ENCODE measurements at regions not wholly inside any gene's neighbourhood (a gene's known extent, or its start where the extent isn't known, plus 50 kb on each side); places are given as distances from the start of the nearest gene placed in this dataset.

DNA sequence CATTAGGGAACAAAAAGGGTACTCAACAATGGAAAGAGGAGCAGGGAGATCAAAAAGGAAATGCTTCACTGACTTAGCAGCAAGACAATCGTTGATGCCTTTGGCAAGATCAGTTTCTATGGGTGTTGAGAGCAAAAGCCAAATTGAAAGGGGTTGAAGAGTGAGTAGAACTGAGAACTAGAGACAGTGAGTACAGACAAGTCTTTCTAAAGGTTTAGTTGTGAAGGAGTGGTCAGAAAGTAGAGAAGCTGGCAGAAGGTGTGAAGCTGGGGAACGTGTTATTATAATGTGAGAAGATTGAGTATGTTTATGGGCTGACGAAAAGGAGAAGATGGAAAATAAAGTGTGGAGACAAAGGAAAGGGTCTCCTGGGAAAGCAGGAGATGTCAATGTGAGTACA lies 221.2 kb upstream of the USP25 start:
- no peaks in the 10 kb centered on the region for H3K36me3 Mint-ChIP-seq (ENCODE audit: low read depth)
- POLR2A ChIA-PET: interaction anchor here (0.6 kb wide), 1 partner anchor 22 kb away, joined by 4 read pairs; no protein-coding TSS in a partner anchor
- no peak overlapping the region for H3K4me3 Mint-ChIP-seq
- DNase-seq: no peak
- H3K27ac Mint-ChIP-seq: no peak overlapping the region
- H3K9me3 Mint-ChIP-seq (ENCODE audit: low read depth): peaks cover 2% of the 10 kb centered on the region
- peaks cover 2% of the 10 kb centered on the region for H3K4me1 Mint-ChIP-seq
- intact Hi-C loops (cut with DNase I, micrococcal nuclease): no loop called here
- no peak for ATAC-seq
- CTCF ChIA-PET: interaction anchor here (0.6 kb wide), 1 partner anchor 271 kb away, joined by 3 read pairs; no protein-coding TSS in a partner anchor
- no peaks in the 10 kb centered on the region for H3K27me3 Mint-ChIP-seq

DNA sequence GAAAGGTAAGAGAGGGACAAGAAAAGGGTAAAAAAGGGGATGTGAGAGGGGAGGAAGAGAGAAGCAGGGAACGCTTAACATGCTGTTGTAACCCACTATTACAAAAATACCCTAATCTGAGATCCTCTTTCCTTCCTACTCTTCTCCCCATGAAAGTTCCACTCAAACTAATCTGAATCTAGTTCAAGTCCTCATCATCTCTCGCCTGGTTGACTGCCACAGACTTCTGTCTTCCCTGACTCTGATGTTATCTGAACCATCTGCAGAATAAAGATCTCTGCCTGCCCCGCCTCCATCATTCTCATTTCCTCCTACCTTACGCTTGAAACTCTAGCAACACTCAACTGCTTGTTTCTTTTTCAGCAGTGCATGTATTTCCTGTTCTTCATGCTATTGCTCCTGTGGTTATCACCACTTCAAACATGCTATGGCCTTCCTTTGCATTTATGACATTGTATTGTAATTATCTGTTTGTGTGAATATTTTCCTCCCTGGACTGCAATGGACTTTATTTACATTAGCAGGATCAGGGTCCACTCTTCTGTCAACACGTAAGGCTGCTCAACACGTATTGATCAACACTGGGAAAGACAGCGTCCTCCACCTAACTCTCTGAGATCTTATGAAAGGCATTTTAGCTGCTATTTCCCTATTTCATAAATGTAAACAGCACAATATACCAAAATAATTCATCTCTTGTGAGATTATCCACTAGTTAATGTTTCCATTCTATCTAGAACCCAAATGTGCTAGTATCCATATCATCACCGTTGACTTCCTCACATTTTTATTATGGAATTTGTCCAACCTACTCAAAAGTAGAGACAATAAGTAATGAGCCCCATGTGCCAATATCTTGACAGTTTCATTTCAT lies 215.5 kb upstream of the USP25 start:
- Mint-ChIP-seq H3K27me3 (no peaks in the 10 kb centered on the region), H3K9me3 (ENCODE audit: low read depth) (peaks cover 4% of the 10 kb centered on the region), H3K36me3 (ENCODE audit: low read depth) (no peaks in the 10 kb centered on the region), H3K27ac (peak overlapping the region; percentile 77), H3K4me1 (peaks cover 20% of the 10 kb centered on the region), H3K4me3 (peak overlapping the region; percentile 17)
- CTCF ChIA-PET: interaction anchor here (0.9 kb wide), 1 partner anchor 9 kb away, joined by 5 read pairs; no protein-coding TSS in a partner anchor
- DNase-seq (peak; percentile 61), ATAC-seq (peak; percentile 98)
- intact Hi-C loops (cut with DNase I, micrococcal nuclease): no loop called here
- POLR2A ChIA-PET: no interaction called here

DNA sequence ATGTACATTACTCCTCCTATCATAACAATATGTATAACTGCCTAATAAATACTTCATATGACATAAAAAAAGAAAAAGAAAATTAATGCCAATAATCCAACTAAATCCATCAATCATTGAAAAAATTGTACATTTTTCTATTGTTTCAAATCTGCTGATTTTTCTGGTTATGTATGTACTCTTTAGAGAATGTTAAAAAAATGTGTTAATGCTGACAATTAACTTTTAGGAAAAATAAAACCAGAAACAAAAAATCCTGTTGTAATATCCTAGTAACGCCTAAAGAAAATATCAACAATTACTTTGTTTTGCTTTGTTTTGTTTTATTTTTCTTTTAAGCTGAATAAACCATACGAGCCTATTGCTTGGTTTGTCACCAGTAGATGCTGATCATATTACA lies 213.9 kb upstream of the USP25 start:
- Mint-ChIP-seq H3K4me3 (no peak overlapping the region), H3K36me3 (ENCODE audit: low read depth) (no peaks in the 10 kb centered on the region), H3K4me1 (peaks cover 26% of the 10 kb centered on the region), H3K9me3 (ENCODE audit: low read depth) (peaks cover 4% of the 10 kb centered on the region), H3K27ac (no peak overlapping the region), H3K27me3 (no peaks in the 10 kb centered on the region)
- POLR2A ChIA-PET: no interaction called here
- no peak for DNase-seq
- intact Hi-C loops (cut with DNase I, micrococcal nuclease): no loop called here
- ATAC-seq: no peak
- CTCF ChIA-PET: interaction anchor here (0.8 kb wide), 1 partner anchor 60 kb away, joined by 3 read pairs; no protein-coding TSS in a partner anchor

DNA sequence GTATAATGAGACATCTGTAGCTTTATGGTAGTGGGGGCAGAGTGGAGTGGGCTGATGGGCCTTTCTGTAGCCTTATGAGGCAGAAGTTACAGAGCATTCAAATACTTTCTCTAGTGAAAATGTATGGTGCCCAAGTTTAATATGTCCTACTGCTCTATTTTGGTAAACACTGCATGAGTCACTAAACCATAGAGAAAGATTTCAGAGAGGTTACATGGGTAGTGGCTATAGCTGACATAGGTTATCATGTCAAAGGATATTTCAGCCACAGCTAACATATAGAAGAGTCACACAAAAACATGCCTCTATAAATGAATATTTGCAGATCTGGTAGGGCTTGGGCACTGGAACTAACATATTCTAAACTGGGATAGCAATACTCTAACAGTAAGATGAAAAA lies 212.4 kb upstream of the USP25 start:
- intact Hi-C loops (cut with DNase I, micrococcal nuclease): no loop called here
- POLR2A ChIA-PET: no interaction called here
- no peaks in the 10 kb centered on the region for H3K36me3 Mint-ChIP-seq (ENCODE audit: low read depth)
- DNase-seq (no peak), ATAC-seq (no peak)
- H3K4me1 Mint-ChIP-seq: peaks cover 29% of the 10 kb centered on the region
- H3K9me3 Mint-ChIP-seq (ENCODE audit: low read depth): peaks cover 4% of the 10 kb centered on the region
- H3K27me3 Mint-ChIP-seq: no peaks in the 10 kb centered on the region
- CTCF ChIA-PET: interaction anchor here (0.8 to 1.2 kb wide), 3 partner anchors 9 to 29 kb away, joined by 3 to 4 read pairs (median 3); no protein-coding TSS in a partner anchor
- H3K4me3 Mint-ChIP-seq: no peak overlapping the region
- H3K27ac Mint-ChIP-seq: no peak overlapping the region

DNA sequence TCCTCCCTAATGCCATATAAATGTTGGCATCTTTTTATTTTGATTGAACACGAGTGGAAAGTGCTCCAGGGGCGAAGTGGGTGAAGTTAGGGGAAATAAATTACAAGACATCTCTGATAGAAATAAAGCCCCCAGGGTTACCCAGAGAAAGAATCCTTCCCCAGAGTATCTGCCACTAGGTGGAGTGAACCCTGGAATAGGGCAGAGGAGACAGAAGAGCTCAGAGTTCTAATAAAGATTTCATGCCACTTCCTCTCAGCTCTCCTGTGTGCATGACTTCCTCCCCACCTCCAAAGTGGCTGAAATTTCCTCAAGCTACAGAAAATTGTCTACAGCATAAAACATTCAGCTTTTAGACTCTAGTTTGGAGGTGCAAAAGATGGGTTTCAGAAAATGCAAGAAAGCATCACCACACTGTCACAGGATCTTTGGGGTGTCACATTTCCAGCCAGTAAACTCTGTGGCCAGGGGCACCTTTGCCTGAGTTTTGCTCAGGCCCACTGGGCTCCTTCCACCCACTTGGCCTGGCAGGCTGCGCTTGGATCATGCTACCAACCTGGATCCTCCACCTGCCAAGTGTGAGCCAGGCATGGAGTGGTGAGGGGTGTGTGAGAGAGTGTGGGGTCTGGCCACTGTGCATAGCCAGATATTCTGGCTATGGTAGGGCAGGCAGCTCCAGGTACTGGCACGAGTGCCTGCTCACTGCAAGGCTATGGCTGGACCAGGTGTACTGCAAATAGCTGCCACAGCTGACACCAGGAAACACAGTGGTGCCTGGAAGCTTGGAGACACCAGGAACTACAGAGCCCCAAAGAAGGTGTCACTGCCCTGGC lies 208.8 kb upstream of the USP25 start:
- no peaks in the 10 kb centered on the region for H3K36me3 Mint-ChIP-seq (ENCODE audit: low read depth)
- no peak overlapping the region for H3K4me3 Mint-ChIP-seq
- intact Hi-C loops (cut with DNase I, micrococcal nuclease): no loop called here
- ATAC-seq (no peak), DNase-seq (no peak)
- ChIA-PET POLR2A (no interaction called here), CTCF (interaction anchor here (0.7 to 1.4 kb wide), 5 partner anchors 8 to 500 kb away, joined by 3 to 4 read pairs (median 3); no protein-coding TSS in a partner anchor)
- peaks cover 25% of the 10 kb centered on the region for H3K4me1 Mint-ChIP-seq
- H3K27ac Mint-ChIP-seq: no peak overlapping the region
- peaks cover 4% of the 10 kb centered on the region for H3K9me3 Mint-ChIP-seq (ENCODE audit: low read depth)
- no peaks in the 10 kb centered on the region for H3K27me3 Mint-ChIP-seq

DNA sequence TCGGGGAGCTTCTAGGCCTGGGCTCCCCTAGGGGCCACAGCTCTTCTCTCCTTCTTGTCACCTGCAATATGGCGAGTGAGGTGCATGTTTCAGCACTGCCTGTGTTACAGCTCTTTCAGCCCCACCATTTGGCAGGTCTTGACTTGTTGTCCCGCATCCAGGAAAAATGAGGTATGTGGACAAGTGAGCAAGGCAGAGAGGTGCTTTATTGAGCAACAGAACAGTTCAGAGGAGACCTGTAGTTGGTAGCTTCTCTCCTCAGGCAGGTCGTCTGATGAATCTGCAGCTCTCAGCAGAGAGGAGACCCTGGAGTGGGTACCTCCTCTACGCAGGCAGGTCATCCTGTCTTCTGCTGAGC lies 208.2 kb upstream of the USP25 start:
- H3K36me3 Mint-ChIP-seq (ENCODE audit: low read depth): no peaks in the 10 kb centered on the region
- peaks cover 30% of the 10 kb centered on the region for H3K4me1 Mint-ChIP-seq
- CTCF ChIA-PET: interaction anchor here (0.6 to 1.3 kb wide), 2 partner anchors 56 to 657 kb away, joined by 3 to 4 read pairs; no protein-coding TSS in a partner anchor
- H3K27ac Mint-ChIP-seq: no peak overlapping the region
- no peak overlapping the region for H3K4me3 Mint-ChIP-seq
- intact Hi-C loops (cut with DNase I, micrococcal nuclease): no loop called here
- H3K27me3 Mint-ChIP-seq: no peaks in the 10 kb centered on the region
- H3K9me3 Mint-ChIP-seq (ENCODE audit: low read depth): peaks cover 4% of the 10 kb centered on the region
- POLR2A ChIA-PET: no interaction called here
- ATAC-seq (no peak), DNase-seq (no peak)

DNA sequence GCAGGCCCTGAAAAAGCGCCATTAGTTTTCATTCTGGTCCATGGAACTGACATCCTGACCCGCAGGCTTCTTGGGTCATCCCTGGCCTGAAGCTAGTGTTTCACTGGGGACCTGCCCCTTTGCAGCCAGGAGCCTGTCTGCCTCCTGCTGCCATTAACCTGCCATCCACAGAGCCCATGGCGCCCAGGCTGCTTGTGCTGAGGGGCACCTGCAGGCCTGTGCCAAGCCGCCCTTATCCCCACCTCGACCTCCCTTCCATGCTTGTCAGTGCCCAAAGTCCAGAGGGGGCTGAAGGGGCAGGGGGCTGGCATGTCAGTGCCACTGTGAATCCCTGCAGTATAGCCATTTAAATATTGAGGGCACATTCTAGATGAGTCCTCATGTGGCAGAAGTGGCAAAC lies 207.6 kb upstream of the USP25 start:
- DNase-seq: no peak
- no peak for ATAC-seq
- Mint-ChIP-seq H3K4me3 (no peak overlapping the region), H3K27me3 (no peaks in the 10 kb centered on the region), H3K36me3 (ENCODE audit: low read depth) (no peaks in the 10 kb centered on the region), H3K4me1 (peaks cover 34% of the 10 kb centered on the region), H3K27ac (no peak overlapping the region), H3K9me3 (ENCODE audit: low read depth) (peaks cover 4% of the 10 kb centered on the region)
- POLR2A ChIA-PET: no interaction called here
- CTCF ChIA-PET: interaction anchor here (0.6 to 1.6 kb wide), 2 partner anchors 22 to 657 kb away, joined by 3 read pairs; no protein-coding TSS in a partner anchor
- intact Hi-C loops (cut with DNase I, micrococcal nuclease): no loop called here

DNA sequence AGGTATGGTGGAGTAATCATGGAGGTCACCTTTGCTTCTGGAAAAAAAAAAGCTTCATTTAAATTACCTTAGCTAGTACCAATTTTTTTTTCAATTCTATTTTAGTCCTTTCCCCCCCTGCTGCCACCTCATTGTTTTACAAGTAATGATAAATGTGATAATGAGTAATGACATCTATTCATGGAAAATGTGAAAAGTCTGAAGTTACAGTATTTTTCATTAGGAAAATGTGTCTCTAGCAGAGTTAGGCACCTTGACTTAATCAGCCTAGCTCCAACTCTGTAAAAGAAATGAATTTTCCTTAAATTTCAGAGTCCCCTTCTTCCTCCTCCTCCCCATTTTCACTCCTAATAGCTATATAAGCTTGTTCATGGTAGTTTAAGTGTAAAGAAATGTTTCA lies 204.9 kb upstream of the USP25 start:
- no peak for DNase-seq
- no peak for ATAC-seq
- peaks cover 34% of the 10 kb centered on the region for H3K4me1 Mint-ChIP-seq
- CTCF ChIA-PET: interaction anchor here (1.1 kb wide), 1 partner anchor 8 kb away, joined by 3 read pairs; no protein-coding TSS in a partner anchor
- no peaks in the 10 kb centered on the region for H3K27me3 Mint-ChIP-seq
- no peak overlapping the region for H3K27ac Mint-ChIP-seq
- no peak overlapping the region for H3K4me3 Mint-ChIP-seq
- no peaks in the 10 kb centered on the region for H3K36me3 Mint-ChIP-seq (ENCODE audit: low read depth)
- intact Hi-C loops (cut with DNase I, micrococcal nuclease): no loop called here
- H3K9me3 Mint-ChIP-seq (ENCODE audit: low read depth): peaks cover 1% of the 10 kb centered on the region
- POLR2A ChIA-PET: no interaction called here

DNA sequence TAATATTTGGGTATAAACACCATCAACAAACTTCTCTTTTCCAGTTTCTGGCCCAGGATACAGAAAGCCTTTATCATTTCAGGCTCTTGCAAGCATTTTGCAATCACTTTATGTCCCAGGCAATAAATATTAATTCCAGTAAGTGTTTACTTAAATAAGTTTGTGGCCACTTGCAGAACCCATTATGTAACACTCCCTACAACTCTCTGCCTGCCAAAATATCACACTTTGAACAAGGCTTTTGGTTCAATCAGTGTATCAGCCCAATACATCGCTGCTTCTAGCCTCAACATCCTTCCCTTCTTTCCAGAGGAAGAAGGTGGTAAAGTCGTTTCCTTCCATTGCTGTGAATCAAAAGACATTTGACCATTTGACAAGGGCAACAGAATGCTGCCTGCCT lies 203.0 kb upstream of the USP25 start:
- no peaks in the 10 kb centered on the region for H3K36me3 Mint-ChIP-seq (ENCODE audit: low read depth)
- no peaks in the 10 kb centered on the region for H3K27me3 Mint-ChIP-seq
- intact Hi-C loops (cut with DNase I, micrococcal nuclease): no loop called here
- ATAC-seq (no peak), DNase-seq (no peak)
- H3K4me3 Mint-ChIP-seq: no peak overlapping the region
- peaks cover 23% of the 10 kb centered on the region for H3K4me1 Mint-ChIP-seq
- no peak overlapping the region for H3K27ac Mint-ChIP-seq
- CTCF ChIA-PET: interaction anchor here (0.7 to 1.1 kb wide), 2 partner anchors 9 to 342 kb away, joined by 3 read pairs; no protein-coding TSS in a partner anchor
- peaks cover 3% of the 10 kb centered on the region for H3K9me3 Mint-ChIP-seq (ENCODE audit: low read depth)
- POLR2A ChIA-PET: no interaction called here

DNA sequence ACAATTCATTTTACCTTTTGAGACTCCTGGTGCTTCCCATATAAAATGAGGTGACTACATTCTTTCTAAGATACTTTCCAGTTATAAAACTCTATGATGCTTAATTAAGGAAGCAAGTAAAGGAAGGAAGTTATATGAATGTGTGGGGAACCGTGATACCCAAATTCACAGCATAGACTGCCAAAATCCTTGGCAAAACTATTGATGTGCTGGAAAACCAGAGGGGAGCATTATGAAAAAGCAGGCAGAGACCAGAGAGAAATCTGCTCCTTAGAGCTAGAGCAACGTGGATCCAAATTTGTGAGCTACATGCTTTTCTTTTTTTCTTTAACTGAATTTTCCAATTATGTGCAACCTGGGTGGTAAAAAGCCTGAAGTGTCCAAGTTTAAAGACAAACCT lies 201.4 kb upstream of the USP25 start:
- DNase-seq (no peak), ATAC-seq (no peak)
- POLR2A ChIA-PET: no interaction called here
- Mint-ChIP-seq H3K4me1 (peaks cover 23% of the 10 kb centered on the region), H3K27me3 (no peaks in the 10 kb centered on the region), H3K27ac (no peak overlapping the region), H3K4me3 (no peak overlapping the region), H3K9me3 (ENCODE audit: low read depth) (peaks cover 3% of the 10 kb centered on the region), H3K36me3 (ENCODE audit: low read depth) (no peaks in the 10 kb centered on the region)
- CTCF ChIA-PET: interaction anchor here (0.7 kb wide), 1 partner anchor 34 kb away, joined by 3 read pairs; no protein-coding TSS in a partner anchor
- intact Hi-C loops (cut with DNase I, micrococcal nuclease): no loop called here

DNA sequence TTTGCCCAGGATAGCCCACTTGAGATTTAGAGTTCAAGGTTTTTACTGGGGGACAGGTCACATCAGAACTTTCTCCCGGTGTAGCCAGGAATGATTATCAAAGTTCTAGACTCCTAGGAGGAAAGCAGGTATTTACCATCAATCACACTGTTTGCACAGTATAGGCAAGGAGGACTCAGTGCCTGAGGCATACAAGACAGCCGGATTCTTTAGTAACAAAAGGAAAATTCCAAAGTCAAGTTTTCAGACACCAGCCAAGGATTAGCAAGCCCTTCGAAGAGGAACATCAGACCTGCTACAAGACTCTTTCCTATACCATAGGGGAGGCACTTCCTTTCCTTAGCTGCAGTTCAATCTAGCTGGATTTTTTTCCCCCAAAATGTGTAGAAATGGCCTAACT lies 197.8 kb upstream of the USP25 start:
- H3K4me1 Mint-ChIP-seq: peaks cover 8% of the 10 kb centered on the region
- intact Hi-C loops (cut with DNase I, micrococcal nuclease): no loop called here
- POLR2A ChIA-PET: no interaction called here

More for the DNA sequence above, 197.8 kb upstream of the USP25 start:
- Mint-ChIP-seq H3K4me3 (no peak overlapping the region), H3K27ac (no peak overlapping the region), H3K36me3 (ENCODE audit: low read depth) (no peaks in the 10 kb centered on the region), H3K9me3 (ENCODE audit: low read depth) (peaks cover 3% of the 10 kb centered on the region), H3K27me3 (no peaks in the 10 kb centered on the region)
- CTCF ChIA-PET: interaction anchor here (1.3 to 2.0 kb wide), 2 partner anchors 21 to 47 kb away, joined by 4 to 7 read pairs; no protein-coding TSS in a partner anchor
- ATAC-seq (no peak), DNase-seq (no peak)

Measured in activated CD4-positive, alpha-beta T cell treated with anti-CD3 and anti-CD28 coated beads for 36 hours (primary cell).